Stimulated activated CD8-positive, alpha-beta memory T cell treated with anti-CD3 and anti-CD28 coated beads, Interleukin-12 subunit alpha, Interleukin-12 subunit beta, amount 100 ng/mL, for 1 hour (primary cell): ENCODE measurements at regions not wholly inside any gene's neighbourhood (a gene's known extent, or its start where the extent isn't known, plus 50 kb on each side); places are given as distances from the start of the nearest gene placed in this dataset.
"Not testable (repeated sequence)": the region's sequence is repeated elsewhere in the genome, so short reads cannot be mapped to it uniquely, and the experiment has no call there.

Experiments
- DNase-seq: peaks from one replicate; pipeline ENCODE4 v3.0.0-alpha.2; 2020; ENCODE audit warnings: low read depth

DNA sequence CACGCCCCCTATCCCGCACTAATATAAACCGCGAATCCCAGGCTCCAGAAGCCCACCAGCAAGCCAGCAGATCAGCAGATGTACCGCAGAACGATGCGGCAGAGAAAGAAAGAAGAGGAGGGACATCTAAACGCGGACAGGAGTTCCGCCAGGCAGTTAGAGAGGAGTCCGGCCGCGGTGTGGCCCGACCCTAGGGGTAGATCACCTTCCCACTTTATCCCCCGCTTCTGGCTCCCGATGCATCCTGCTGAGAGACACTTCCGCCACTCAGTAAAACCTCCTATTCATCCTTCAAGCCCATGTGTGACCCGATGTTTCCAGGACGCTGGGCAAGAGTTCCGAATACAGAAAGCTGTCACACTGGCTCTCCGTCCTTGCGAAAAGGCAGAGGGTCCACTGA lies 1046.8 kb downstream of the SLITRK5 start:
- no peak for DNase-seq

GRCh38 chr13:88718781-88719180 lies 1047.6 kb downstream of the SLITRK5 start:
- DNase-seq = no peak

- no peak for DNase-seq
Observed at GRCh38 chr13:88726075-88726474, 1054.9 kb downstream of the SLITRK5 start.

- not testable (repeated sequence) for DNase-seq
Observed at GRCh38 chr13:88727236-88727635, 1056.1 kb downstream of the SLITRK5 start.

DNA sequence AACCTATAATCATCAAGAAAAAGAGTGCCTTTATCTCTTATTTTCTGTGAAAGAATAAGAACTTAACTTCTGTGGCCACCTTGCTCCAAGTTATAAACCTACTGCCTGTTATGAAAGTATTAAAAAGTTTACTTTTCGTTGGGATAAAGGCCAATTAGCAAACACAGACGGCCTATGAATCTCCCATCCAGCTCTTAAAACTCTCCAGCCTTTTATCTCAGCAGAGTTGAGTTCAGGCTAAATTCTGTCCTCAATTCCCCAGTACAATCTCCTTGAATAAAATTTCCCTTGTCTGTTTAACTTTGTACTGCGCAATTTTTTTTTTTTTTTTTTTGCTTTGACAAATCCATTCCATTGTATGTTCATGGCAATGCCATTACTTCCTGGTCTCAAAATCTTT lies 1058.4 kb downstream of the SLITRK5 start:
- DNase-seq = no peak

DNA sequence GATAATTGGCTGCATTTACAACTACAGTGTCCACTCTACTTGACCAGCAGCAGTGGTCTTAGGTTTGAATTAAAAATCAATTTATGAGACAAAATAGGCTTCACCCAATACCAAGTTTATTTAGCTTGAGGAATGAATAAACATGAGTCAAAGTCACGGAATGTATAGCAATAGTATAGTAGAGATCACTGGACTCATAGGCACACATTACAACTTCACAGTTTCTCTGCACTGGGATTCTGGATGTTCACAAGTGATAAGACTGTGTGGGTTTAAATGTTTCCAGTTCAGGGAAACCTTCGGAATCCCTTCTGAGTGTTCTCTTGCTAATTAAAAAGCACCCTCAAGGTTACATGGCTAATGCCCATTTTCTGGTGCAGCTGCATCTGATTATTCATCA lies 1064.9 kb downstream of the SLITRK5 start:
- DNase-seq = no peak

GRCh38 chr13:88739195-88739594 lies 1068.0 kb downstream of the SLITRK5 start:
- no peak for DNase-seq

DNA sequence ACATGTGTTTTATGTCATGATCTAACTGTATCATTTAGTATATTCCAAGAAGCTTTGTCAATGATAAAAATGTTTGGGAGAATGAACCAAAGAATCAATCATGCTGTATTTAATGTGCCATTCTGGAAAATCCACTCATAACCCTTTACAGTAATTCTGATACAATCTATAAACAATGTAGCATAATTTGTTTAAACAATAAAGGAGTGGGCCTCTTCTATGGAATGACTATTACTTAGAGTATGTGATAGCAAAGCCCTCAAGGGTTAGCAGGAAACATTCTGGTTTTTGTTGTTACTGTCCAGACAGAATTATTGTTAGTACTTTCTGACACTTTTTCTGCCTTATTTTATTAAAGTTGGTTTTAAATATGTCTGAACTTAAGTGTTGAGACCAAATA lies 1073.1 kb downstream of the SLITRK5 start:
- DNase-seq = no peak

- no peak for DNase-seq
Observed at GRCh38 chr13:88745011-88745410, 1073.8 kb downstream of the SLITRK5 start.

DNA sequence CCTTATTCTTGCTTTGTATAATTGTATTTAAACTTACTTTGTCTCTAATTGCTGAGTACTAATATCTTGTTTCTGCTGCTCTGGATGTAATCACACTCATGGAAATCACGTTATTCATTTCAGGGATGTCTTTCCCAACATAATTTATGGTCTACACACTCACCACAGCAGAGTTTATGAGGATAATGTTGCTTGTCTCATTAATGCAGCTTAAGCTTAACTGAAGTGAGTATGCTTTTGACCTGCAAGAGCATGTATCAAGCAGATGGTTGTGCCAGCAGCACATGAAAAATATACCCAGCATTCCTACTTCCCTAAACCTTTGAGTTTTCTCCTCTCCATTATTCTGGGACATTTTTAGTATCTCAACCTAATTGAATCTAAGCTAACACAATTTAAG lies 1080.9 kb downstream of the SLITRK5 start:
- DNase-seq = no peak

GRCh38 chr13:88754141-88754540 lies 1083.0 kb downstream of the SLITRK5 start:
- DNase-seq = no peak

DNA sequence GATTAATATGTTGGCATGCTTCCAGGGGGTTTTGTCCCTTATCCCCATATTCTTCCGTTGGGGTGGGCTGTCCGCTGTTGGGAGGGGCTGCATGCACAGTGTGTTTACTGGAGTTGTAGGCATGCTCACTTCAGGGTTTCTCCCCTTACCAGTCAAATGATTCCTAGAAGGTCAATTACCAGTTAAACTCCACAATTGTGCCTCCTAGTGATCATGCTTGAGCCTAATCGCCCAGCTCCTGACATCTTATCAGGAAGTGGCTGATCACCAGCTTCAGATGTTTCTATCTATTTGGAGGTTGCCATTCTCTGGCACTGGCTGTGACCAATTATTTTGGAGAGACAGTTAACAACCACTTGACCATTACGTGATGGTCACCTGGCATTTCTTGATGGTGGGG lies 1090.0 kb downstream of the SLITRK5 start:
- no peak for DNase-seq

- DNase-seq = no peak
Observed at GRCh38 chr13:88764103-88764502, 1092.9 kb downstream of the SLITRK5 start.

DNA sequence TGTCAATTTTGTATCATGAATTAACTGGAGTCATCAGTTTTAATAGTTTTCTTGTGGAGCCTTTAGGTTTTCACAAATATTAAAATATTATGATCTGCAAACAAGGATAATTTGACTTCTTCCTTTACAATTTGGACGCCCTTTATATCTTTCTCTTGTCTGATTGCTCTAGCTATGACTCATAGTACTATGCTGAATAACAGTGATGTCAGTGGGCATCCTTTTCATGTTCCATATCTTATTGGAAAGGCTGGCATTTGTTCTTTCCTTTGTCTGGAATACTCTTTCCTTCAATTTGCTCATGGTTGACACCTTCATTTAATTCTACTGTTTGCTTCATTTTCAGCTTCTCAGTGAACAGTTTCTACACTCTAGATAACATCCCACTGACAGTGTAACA lies 1129.3 kb downstream of the SLITRK5 start:
- DNase-seq = no peak

DNA sequence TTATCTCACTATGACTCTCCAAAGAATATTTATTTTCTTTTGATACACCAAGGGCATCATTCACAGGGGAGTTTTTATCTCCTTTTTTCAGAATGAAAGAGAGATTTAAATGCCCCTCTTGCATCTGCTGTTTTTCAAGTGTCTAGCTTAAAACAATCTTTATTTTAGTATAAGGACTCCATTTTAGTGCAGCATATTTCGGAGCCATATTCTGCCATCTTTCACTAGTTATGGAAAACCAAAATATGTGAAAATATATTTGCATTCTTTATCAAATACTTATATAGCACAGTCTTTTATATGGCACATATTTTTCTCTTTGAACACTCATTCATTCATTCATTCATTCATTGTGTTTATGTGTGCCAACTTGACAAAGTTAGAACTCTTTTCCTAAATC lies 1130.2 kb downstream of the SLITRK5 start:
- DNase-seq = no peak

DNA sequence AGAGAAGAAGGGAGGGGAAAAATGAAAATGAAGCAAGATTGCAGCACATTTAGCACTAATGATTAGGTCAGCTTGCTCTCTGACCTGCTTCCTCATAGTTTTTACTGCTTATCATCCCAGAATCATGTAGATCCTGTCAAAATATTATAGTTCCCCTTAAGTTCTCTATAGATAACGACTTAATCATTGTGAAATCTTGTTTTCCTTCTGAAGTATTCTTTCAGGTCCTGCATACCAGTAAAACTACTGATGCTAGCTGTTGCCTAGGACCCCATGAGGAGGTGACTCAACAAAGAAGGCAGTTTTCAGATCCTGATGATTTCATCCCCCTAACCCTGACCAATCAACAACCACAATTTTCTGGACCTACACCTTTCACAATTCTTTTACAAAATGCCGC lies 1131.7 kb downstream of the SLITRK5 start:
- DNase-seq = no peak

DNA sequence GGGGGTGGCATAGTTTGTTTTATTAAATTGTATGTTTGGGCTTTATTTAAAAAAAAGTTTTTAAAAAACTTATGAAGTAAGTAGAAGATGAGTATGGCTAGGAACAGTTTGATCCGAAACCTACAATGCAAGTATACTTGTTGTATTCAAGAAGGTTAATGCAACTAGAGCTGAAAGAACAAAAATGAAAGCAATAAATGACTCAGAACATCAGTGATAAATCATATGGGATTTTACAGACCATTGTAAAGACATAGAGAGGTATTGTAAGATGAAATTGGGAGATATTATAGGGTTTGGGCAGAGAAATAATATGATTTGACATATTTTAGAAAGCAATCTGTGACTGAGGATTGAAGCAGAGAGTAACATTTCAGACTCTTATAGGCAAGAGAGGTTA lies 1135.3 kb downstream of the SLITRK5 start:
- DNase-seq = no peak

- no peak for DNase-seq
Observed at GRCh38 chr13:88817560-88817959, 1146.4 kb downstream of the SLITRK5 start.

DNA sequence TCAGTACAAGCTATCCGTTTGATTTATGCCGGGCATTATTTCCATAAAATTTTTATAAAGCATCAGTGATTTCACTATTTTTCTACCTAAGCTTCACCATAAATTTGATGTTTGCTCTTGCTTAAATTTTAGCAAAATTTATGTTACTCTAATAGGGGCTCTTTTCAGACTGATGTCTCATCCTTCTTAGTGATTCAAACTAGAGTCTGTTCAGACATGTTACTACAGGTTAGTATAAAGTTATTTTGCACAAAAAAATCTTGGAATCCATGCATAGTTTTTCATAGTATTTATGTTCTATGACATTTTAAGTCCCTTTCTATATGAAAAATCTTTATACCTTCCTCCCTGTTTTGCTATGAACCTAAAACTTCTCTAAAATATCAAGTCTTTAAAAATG lies 1151.9 kb downstream of the SLITRK5 start:
- no peak for DNase-seq

GRCh38 chr13:88824218-88824617 lies 1153.0 kb downstream of the SLITRK5 start:
- DNase-seq = no peak

- no peak for DNase-seq
Observed at GRCh38 chr13:88840085-88840484, 1168.9 kb downstream of the SLITRK5 start.

DNA sequence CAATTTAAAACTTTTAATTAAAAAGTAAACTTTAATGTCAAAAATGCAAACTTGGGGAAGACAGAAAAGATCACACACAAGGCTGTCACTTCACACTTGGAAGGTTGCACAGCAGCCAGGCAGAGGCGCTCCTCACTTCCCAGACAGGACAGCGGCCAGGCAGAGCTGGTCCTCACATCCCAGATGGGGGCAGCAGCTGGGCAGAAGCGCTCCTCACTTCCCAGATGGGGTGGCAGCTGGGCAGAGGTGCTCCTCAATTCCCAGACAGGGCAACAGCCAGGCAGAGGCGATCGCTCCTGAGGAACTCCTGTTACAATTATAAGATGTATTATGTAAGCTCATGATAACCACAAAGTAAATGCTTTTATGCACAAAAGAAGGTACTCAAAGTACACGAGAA lies 1181.1 kb downstream of the SLITRK5 start:
- DNase-seq = not testable (repeated sequence)

DNA sequence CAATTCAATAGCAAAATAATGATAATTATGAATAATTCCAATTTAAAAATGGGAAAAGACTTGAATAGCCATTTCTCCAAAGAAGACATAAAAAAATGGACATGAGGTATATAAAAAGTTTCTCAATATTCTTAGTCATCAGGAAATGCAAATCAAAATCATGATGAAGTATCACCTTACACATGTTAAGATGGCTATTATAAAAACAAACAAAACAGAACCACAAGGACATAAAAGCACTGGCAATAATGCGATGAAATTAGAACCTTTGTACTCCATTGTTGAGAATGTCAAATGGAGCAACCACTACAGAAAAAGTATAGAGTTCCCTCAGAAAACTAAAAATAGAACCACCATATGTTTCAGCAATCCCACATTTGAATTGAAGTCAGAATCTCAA lies 1186.1 kb downstream of the SLITRK5 start:
- no peak for DNase-seq

GRCh38 chr13:88862095-88862620 lies 1191.0 kb downstream of the SLITRK5 start:
- DNase-seq = no peak

GRCh38 chr13:88863116-88863515 lies 1191.9 kb downstream of the SLITRK5 start:
- DNase-seq = no peak
